Omental fat pad (tissue), 3 donors: ENCODE measurements at regions not wholly inside any gene's neighbourhood (a gene's known extent, or its start where the extent isn't known, plus 50 kb on each side); places are given as distances from the start of the nearest gene placed in this dataset.

Experiments used
- ATAC-seq: fragments of 150-250 bp; one replicate; pipeline ENCODE4 v1.9.1; 2016; ENCODE audit warnings: mild to moderate bottlenecking, moderate library complexity; ENCODE audit not compliant: low FRiP score
- DNase-seq: peaks from one replicate; pipeline ENCODE4 v3.0.0-alpha.2; 2019; ENCODE audit warnings: low spot score
- TF ChIP-seq, protein P1 (sequence below), 3 donors: fragments of 450-650 bp; IDR thresholded peaks; one replicate each; pipeline ENCODE4 v1.5.1; 2016 to 2017; ENCODE audit warnings: antibody characterized with exemption in 3 of 3, mild to moderate bottlenecking in 3 of 3, moderate library complexity in 2 of 3

DNA sequence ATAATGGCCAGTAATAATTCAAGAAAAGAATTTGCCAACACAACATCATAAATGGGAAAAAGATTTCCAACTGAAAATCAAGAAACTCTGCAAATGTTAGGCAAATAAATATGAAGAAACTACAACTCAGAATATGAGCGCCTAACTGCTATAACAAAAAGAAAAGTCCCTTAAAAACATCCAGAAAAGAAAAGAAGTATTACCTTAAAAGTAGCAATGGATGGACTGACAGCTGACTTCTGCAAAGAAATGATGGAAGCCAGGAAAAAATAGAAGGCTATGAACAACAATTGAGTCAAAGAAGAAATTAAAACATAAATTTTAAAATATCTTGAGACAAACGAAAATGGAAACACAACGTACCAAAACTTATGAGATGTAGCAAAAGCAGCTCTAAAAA lies 482.3 kb upstream of the ZNF507 start:
- TF ChIP-seq, protein P1, sequence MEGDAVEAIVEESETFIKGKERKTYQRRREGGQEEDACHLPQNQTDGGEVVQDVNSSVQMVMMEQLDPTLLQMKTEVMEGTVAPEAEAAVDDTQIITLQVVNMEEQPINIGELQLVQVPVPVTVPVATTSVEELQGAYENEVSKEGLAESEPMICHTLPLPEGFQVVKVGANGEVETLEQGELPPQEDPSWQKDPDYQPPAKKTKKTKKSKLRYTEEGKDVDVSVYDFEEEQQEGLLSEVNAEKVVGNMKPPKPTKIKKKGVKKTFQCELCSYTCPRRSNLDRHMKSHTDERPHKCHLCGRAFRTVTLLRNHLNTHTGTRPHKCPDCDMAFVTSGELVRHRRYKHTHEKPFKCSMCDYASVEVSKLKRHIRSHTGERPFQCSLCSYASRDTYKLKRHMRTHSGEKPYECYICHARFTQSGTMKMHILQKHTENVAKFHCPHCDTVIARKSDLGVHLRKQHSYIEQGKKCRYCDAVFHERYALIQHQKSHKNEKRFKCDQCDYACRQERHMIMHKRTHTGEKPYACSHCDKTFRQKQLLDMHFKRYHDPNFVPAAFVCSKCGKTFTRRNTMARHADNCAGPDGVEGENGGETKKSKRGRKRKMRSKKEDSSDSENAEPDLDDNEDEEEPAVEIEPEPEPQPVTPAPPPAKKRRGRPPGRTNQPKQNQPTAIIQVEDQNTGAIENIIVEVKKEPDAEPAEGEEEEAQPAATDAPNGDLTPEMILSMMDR (IDR thresholded peaks at IDR 0.05): no peak
- no peak for DNase-seq
- no peak for ATAC-seq

DNA sequence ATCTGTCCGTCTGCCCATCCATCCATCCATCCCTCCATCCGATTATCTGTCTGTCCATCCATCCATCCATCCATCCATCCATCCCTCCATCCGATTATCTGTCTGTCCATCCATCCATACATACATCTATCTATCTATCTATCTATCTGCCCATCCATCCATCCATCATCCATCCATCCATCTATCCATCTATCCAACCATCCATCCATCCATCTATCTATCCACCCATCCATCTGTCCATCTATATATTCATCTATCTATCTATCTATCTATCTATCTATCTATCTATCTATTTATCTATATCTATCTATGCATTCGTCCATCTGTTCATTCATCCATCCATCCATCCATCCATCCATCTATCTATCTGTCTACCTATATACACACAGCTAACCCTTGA lies 471.1 kb upstream of the ZNF507 start:
- DNase-seq: no peak
- TF ChIP-seq, protein P1 (IDR thresholded peaks at IDR 0.05): no peak
- ATAC-seq: no peak

DNA sequence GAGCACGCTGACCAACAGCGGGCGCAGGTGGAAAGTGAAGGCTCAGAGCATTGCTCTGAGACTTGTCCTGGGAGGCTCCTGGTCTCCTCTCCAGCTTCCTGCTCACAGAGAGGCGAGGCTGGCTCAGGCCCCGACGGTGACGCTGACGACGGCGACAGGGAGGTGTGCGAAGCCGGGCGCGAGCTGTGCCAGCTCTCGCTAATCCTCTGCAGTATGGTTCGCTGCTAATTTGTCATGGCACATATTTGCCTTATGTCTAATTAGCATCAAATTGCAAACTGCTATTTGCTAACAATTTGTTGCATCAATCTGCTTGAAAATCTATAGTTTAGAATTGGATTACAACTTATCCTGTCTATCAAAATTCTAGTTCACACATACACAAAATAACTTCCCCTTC lies 469.8 kb upstream of the ZNF507 start:
- TF ChIP-seq, protein P1 (IDR thresholded peaks at IDR 0.05): no peak
- DNase-seq (no peak), ATAC-seq (no peak)

GRCh38 chr19:31880283-31880682 lies 465.1 kb upstream of the ZNF507 start:
- ATAC-seq (no peak), DNase-seq (no peak)
- TF ChIP-seq, protein P1 (IDR thresholded peaks at IDR 0.05): no peak

GRCh38 chr19:31881988-31882387 lies 463.4 kb upstream of the ZNF507 start:
- no peak for DNase-seq
- TF ChIP-seq, protein P1 (IDR thresholded peaks at IDR 0.05): no peak
- ATAC-seq: no peak

- DNase-seq (no peak), ATAC-seq (no peak)
- TF ChIP-seq, protein P1 (IDR thresholded peaks at IDR 0.05): no peak
Observed at GRCh38 chr19:31882709-31883108, 462.7 kb upstream of the ZNF507 start.

GRCh38 chr19:31883296-31883990 lies 462.0 kb upstream of the ZNF507 start:
- ATAC-seq (no peak), DNase-seq (no peak)
- TF ChIP-seq, protein P1 (IDR thresholded peaks at IDR 0.05): no peak
